ENCODE measurements at regions not wholly inside any gene's neighbourhood (a gene's known extent, or its start where the extent isn't known, plus 50 kb on each side); places are given as distances from the start of the nearest gene placed in this dataset.

- TF ChIP-seq EZH2 (IDR thresholded peaks at IDR 0.05; ENCODE audit: low read length, missing control alignments) (no peak), CTCF (conservative IDR thresholded peaks at IDR 0.05 in 1 of 2, IDR thresholded peaks at IDR 0.05 in 1 of 2; ENCODE audit: low read depth in 1 of 2, low read length in 2 of 2) (no peak)
Measured at GRCh38 chr5:174320051-174320450, 274.5 kb downstream of the NSG2 start.
